ENCODE measurements at regions not wholly inside any gene's neighbourhood (a gene's known extent, or its start where the extent isn't known, plus 50 kb on each side); places are given as distances from the start of the nearest gene placed in this dataset.

DNA sequence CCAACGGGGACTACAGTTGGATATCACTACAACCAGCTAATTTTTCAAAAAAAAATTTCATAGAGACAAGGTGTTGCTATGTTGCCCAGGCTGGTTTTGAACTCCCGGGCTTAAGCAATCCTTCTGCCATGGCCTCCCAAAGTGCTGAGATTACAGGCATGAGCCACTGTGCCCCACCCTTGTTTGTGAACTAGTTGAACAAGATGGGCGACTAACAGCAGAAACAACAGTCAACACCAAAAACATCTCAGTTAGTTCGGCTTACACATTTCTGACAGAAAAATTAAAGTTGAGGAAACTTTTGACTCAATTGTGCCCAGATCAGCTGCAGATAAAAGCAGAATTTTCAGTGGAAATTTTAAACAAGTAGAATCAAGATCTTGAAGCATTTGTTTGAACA is 470.1 kb downstream of the TLE4 start:
- TF ChIP-seq CTCF (optimal IDR thresholded peaks at IDR 0.05 in 1 of 3, IDR thresholded peaks at IDR 0.05 in 1 of 3, conservative IDR thresholded peaks at IDR 0.05 in 1 of 3; ENCODE audit: extremely low read depth in 1 of 3, insufficient read depth in 2 of 3, low read length in 3 of 3) (no peak), EZH2 (IDR thresholded peaks at IDR 0.05; ENCODE audit: low read length) (no peak)
